Nephron (organoid): ENCODE measurements at regions not wholly inside any gene's neighbourhood (a gene's known extent, or its start where the extent isn't known, plus 50 kb on each side); places are given as distances from the start of the nearest gene placed in this dataset.

Experiments used
- H3K27ac Mint-ChIP-seq, 3 experiments: 2 replicates each; pipeline ENCODE4 v1.8.0; 2020; ENCODE audit warnings: mixed read lengths in 3 of 3, mild to moderate bottlenecking in 2 of 3, moderate library complexity in 1 of 3
- H3K27me3 Mint-ChIP-seq: 2 replicates; pipeline ENCODE4 v1.8.0; 2021; ENCODE audit warnings: low read depth, mild to moderate bottlenecking, moderate library complexity, mixed read lengths
- H3K36me3 Mint-ChIP-seq: 2 replicates; pipeline ENCODE4 v1.8.0; 2020; ENCODE audit warnings: low read depth, mixed read lengths
- H3K4me1 Mint-ChIP-seq: 2 replicates; pipeline ENCODE4 v1.8.0; 2020; ENCODE audit warnings: mixed read lengths
- H3K4me3 Mint-ChIP-seq, 3 experiments: 2 replicates each; pipeline ENCODE4 v1.8.0; 2020; ENCODE audit warnings: mild to moderate bottlenecking in 3 of 3, mixed read lengths in 3 of 3, moderate library complexity in 2 of 3
- H3K9me3 Mint-ChIP-seq: 2 replicates; pipeline ENCODE4 v1.8.0; 2020; ENCODE audit warnings: mixed read lengths
- TF ChIP-seq, protein P1 (sequence below), 3 experiments: fragments of 200-600 bp; sonication (generic); IDR thresholded peaks; one replicate each; pipeline ENCODE4 v1.5.0; 2021; ENCODE audit warnings: antibody characterized with exemption in 3 of 3; ENCODE audit not compliant: unreplicated experiment in 3 of 3

DNA sequence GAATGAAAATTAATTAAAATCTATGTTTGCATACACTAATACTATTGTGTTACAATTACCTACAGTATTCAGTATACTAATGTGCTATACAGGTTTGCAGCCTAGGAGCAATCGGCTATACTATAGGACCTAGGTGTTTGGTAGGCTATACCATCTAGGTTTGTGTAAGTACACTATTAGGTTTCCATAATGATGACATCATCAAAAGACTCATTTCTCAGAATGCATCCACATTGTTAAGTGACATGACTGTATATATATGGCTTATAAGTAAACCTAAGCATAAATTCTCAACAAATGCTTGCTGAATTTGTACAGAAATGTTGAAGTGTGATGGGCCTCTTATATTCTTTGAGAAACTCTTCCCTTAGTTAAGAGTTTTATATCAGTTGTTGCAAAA, 206.5 kb upstream of the ZWINT start:
- Mint-ChIP-seq H3K4me1 (no peaks in the 10 kb centered on the region), H3K27ac (no peak overlapping the region), H3K4me3 (no peak overlapping the region), H3K9me3 (peaks cover 19% of the 10 kb centered on the region), H3K27me3 (no peaks in the 10 kb centered on the region), H3K36me3 (no peaks in the 10 kb centered on the region)
- TF ChIP-seq, protein P1, sequence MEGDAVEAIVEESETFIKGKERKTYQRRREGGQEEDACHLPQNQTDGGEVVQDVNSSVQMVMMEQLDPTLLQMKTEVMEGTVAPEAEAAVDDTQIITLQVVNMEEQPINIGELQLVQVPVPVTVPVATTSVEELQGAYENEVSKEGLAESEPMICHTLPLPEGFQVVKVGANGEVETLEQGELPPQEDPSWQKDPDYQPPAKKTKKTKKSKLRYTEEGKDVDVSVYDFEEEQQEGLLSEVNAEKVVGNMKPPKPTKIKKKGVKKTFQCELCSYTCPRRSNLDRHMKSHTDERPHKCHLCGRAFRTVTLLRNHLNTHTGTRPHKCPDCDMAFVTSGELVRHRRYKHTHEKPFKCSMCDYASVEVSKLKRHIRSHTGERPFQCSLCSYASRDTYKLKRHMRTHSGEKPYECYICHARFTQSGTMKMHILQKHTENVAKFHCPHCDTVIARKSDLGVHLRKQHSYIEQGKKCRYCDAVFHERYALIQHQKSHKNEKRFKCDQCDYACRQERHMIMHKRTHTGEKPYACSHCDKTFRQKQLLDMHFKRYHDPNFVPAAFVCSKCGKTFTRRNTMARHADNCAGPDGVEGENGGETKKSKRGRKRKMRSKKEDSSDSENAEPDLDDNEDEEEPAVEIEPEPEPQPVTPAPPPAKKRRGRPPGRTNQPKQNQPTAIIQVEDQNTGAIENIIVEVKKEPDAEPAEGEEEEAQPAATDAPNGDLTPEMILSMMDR (IDR thresholded peaks at IDR 0.05; ENCODE audit: unreplicated experiment in 3 of 3) = no peak

DNA sequence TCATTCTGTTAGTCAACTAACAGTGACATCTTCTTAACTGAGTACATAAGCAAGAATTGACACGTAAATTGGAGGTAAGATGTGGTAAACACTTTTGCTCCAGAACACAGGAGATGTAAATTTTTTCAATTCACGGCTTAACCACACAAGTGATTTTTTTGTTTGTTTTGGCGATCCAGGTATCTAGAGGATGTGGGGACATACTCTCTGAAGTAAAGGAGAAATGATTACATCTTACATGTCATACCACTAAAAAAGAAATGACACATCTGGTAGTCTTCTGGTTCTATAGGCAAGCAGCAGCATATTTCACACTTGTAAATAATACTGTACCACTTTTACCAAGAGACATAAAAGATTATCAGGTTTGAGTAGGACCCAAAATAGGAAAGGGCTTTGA, 200.3 kb upstream of the ZWINT start:
- TF ChIP-seq, protein P1 (IDR thresholded peaks at IDR 0.05; ENCODE audit: unreplicated experiment in 3 of 3) = no peak
- H3K4me1 Mint-ChIP-seq = no peaks in the 10 kb centered on the region
- H3K4me3 Mint-ChIP-seq = no peak overlapping the region
- H3K27me3 Mint-ChIP-seq = no peaks in the 10 kb centered on the region
- no peak overlapping the region for H3K27ac Mint-ChIP-seq
- no peaks in the 10 kb centered on the region for H3K36me3 Mint-ChIP-seq
- H3K9me3 Mint-ChIP-seq = no peaks in the 10 kb centered on the region

DNA sequence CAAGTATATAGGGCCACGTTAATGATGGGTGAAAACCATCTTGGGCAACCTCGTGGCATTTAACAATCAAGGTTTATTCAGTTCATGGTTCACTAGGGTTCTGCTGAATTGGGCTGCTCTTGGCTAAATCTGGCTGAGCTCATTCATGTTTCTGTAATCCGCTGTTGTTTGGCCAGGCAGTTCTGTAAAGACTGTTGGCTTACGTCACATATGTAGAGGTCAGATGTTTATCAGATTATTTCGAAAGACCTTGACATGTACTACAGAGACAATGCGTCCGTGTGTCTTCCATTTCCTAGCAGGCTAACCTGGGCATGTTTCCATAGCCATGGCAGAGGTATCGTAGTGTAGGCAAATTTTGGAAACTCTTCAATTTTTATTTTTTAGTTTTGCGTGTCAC, 190.0 kb upstream of the ZWINT start:
- no peak overlapping the region for H3K27ac Mint-ChIP-seq
- no peaks in the 10 kb centered on the region for H3K36me3 Mint-ChIP-seq
- H3K27me3 Mint-ChIP-seq = no peaks in the 10 kb centered on the region
- H3K9me3 Mint-ChIP-seq = peaks cover 3% of the 10 kb centered on the region
- H3K4me3 Mint-ChIP-seq = no peak overlapping the region
- no peaks in the 10 kb centered on the region for H3K4me1 Mint-ChIP-seq
- TF ChIP-seq, protein P1 (IDR thresholded peaks at IDR 0.05; ENCODE audit: unreplicated experiment in 3 of 3) = no peak

DNA sequence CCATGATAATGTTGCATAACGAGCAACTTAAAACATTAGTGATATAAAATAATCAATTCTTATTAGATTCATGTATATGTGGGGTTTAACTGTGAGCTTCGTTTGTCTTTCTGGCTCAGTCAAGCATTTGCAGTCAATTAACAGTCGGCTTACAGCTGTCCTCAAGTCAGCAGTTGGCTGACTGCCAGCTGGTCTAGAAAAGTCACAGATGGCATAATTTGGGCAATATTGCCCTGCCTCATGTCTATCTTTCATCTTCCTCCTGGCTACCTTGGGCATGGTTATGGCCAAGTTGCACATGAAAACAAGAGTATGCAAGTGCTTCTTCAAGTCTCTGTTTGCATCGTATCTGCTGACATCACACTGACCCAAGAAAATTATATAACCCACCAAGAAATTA, 186.1 kb upstream of the ZWINT start:
- TF ChIP-seq, protein P1 (IDR thresholded peaks at IDR 0.05; ENCODE audit: unreplicated experiment in 3 of 3) = no peak
- Mint-ChIP-seq H3K36me3 (no peaks in the 10 kb centered on the region), H3K9me3 (peaks cover 3% of the 10 kb centered on the region), H3K27ac (no peak overlapping the region), H3K27me3 (no peaks in the 10 kb centered on the region), H3K4me3 (no peak overlapping the region), H3K4me1 (no peaks in the 10 kb centered on the region)

DNA sequence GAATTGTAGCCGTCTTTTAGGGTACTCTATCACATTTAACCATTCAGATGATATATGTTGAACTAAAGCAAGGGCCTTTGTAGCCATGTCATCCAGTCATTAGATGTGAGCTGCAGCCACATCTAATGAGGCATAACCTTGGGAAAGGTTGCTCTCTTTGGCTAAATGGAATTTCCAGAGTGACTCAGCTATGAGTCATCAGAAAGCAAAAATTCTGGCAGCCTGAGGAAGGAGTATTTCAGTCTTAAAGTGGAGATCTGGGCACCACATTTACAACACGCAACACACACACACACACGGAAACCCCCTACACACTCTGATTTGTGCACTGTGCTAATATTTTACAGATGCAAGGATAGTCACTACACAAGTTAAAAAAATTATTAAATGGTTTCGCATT, 176.9 kb upstream of the ZWINT start:
- H3K36me3 Mint-ChIP-seq = no peaks in the 10 kb centered on the region
- no peaks in the 10 kb centered on the region for H3K4me1 Mint-ChIP-seq
- H3K27ac Mint-ChIP-seq = no peak overlapping the region

DNA sequence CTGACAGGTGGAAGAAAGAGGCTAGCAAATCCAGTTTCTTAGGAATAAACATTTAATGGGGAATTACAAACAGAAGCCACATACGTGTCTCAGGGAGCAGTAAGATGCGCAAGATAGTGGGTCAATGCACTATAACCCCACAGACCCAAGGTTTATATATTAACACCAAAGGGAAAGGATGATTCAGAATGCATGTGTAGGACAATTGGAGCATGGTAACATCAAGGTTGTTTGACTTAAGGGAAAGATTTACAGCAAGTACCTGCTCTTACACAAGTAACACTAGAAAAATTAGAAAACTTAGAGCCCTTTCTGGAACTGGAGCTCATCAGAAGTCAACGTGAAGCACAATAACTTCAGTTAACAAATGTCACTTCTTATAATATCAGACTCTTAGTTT, 161.1 kb upstream of the ZWINT start:
- Mint-ChIP-seq H3K9me3 (no peaks in the 10 kb centered on the region), H3K4me3 (no peak overlapping the region), H3K27me3 (no peaks in the 10 kb centered on the region), H3K27ac (no peak overlapping the region), H3K4me1 (no peaks in the 10 kb centered on the region), H3K36me3 (no peaks in the 10 kb centered on the region)
- TF ChIP-seq, protein P1 (IDR thresholded peaks at IDR 0.05; ENCODE audit: unreplicated experiment in 3 of 3) = no peak

More for the DNA sequence above, 176.9 kb upstream of the ZWINT start:
- no peaks in the 10 kb centered on the region for H3K9me3 Mint-ChIP-seq
- TF ChIP-seq, protein P1 (IDR thresholded peaks at IDR 0.05; ENCODE audit: unreplicated experiment in 3 of 3) = no peak
- H3K4me3 Mint-ChIP-seq = no peak overlapping the region
- no peaks in the 10 kb centered on the region for H3K27me3 Mint-ChIP-seq
